Naive thymus-derived CD4-positive, alpha-beta T cell (primary cell): ENCODE measurements at regions not wholly inside any gene's neighbourhood (a gene's known extent, or its start where the extent isn't known, plus 50 kb on each side); places are given as distances from the start of the nearest gene placed in this dataset.

Experiments
- ATAC-seq: fragments of 150-1000 bp; cut with Tn5 transposase; 2 replicates; pipeline ENCODE4 v1.10.0; 2021; ENCODE audit warnings: mild to moderate bottlenecking, moderate library complexity
- CTCF ChIA-PET: fragments of 350-600 bp; sonication (Branson Sonifier 250); formaldehyde crosslinking; loops from one replicate; lab custom pipeline; 2021; ENCODE audit warnings: antibody characterized with exemption; lab: Charles Lee
- POLR2A ChIA-PET: fragments of 350-600 bp; sonication (Branson Sonifier 250); formaldehyde crosslinking; loops from one replicate; lab custom pipeline; 2021; ENCODE audit warnings: antibody characterized with exemption, inconsistent platforms; lab: Charles Lee
- DNase-seq, 9 donors: peaks; one replicate each; pipeline versions ENCODE4 v3.0.0 to v3.0.0-alpha.2; 2020 to 2022; ENCODE audit warnings: mixed read lengths in 1 of 9
- H3K27ac ChIP-seq: one replicate; pipeline ENCODE4 v1.7.0; 2013; ENCODE audit warnings: mild to moderate bottlenecking, low read depth, low read length, moderate library complexity
- H3K27me3 ChIP-seq, 2 donors: one replicate each; pipeline ENCODE4 v1.7.0; 2013; ENCODE audit warnings: low read length in 2 of 2, mild to moderate bottlenecking in 2 of 2, moderate library complexity in 2 of 2; ENCODE audit not compliant: control insufficient read depth in 2 of 2, insufficient read depth in 2 of 2
- H3K36me3 ChIP-seq, 3 experiments: 1 replicate in 2 of 3; 2 replicates in 1 of 3; pipeline ENCODE4 v1.7.0; 2013; ENCODE audit warnings: low read length in 3 of 3, mild to moderate bottlenecking in 3 of 3, moderate library complexity in 1 of 3; ENCODE audit not compliant: insufficient read depth in 3 of 3, control insufficient read depth in 2 of 3
- H3K4me1 ChIP-seq, 2 donors: one replicate each; pipeline ENCODE4 v1.7.0; 2013; ENCODE audit warnings: low read length in 2 of 2, mild to moderate bottlenecking in 2 of 2, moderate library complexity in 1 of 2; ENCODE audit not compliant: control insufficient read depth in 2 of 2, insufficient read depth in 2 of 2
- H3K4me3 ChIP-seq: 2 replicates; pipeline ENCODE4 v1.7.0; 2013; ENCODE audit warnings: mild to moderate bottlenecking, low read length
- H3K9me3 ChIP-seq, 3 experiments: 1 replicate in 2 of 3; 2 replicates in 1 of 3; pipeline ENCODE4 v1.7.0; 2013; ENCODE audit warnings: low read length in 3 of 3; ENCODE audit not compliant: control insufficient read depth in 2 of 3
- H3K27ac Mint-ChIP-seq, 9 donors: one replicate each; pipeline ENCODE4 v1.8.0; 2020 to 2022; ENCODE audit warnings: mixed read lengths in 9 of 9, mild to moderate bottlenecking in 8 of 9, moderate library complexity in 5 of 9, inconsistent platforms in 2 of 9
- H3K27me3 Mint-ChIP-seq, 5 donors: one replicate each; pipeline ENCODE4 v1.8.0; 2021 to 2022; ENCODE audit warnings: mixed read lengths in 5 of 5, mild to moderate bottlenecking in 1 of 5
- H3K36me3 Mint-ChIP-seq, 5 donors: one replicate each; pipeline ENCODE4 v1.8.0; 2020 to 2022; ENCODE audit warnings: mixed read lengths in 5 of 5, mild to moderate bottlenecking in 3 of 5, inconsistent platforms in 1 of 5
- H3K4me1 Mint-ChIP-seq, 7 donors: one replicate each; pipeline ENCODE4 v1.8.0; 2020 to 2022; ENCODE audit warnings: mixed read lengths in 7 of 7, mild to moderate bottlenecking in 3 of 7, inconsistent platforms in 1 of 7
- H3K4me3 Mint-ChIP-seq, 10 donors: one replicate each; pipeline ENCODE4 v1.8.0; 2020 to 2022; ENCODE audit warnings: mild to moderate bottlenecking in 10 of 10, mixed read lengths in 10 of 10, moderate library complexity in 6 of 10, inconsistent platforms in 2 of 10
- H3K9me3 Mint-ChIP-seq, 11 donors: one replicate each; pipeline ENCODE4 v1.8.0; 2020 to 2022; ENCODE audit warnings: mixed read lengths in 11 of 11, mild to moderate bottlenecking in 4 of 11, inconsistent platforms in 1 of 11, moderate library complexity in 1 of 11
- intact Hi-C, 2 donors: fragments of 100-400 bp; cut with micrococcal nuclease; formaldehyde crosslinking; loops; one replicate each; pipeline ENCODE4 v1.15.1; 2023

DNA sequence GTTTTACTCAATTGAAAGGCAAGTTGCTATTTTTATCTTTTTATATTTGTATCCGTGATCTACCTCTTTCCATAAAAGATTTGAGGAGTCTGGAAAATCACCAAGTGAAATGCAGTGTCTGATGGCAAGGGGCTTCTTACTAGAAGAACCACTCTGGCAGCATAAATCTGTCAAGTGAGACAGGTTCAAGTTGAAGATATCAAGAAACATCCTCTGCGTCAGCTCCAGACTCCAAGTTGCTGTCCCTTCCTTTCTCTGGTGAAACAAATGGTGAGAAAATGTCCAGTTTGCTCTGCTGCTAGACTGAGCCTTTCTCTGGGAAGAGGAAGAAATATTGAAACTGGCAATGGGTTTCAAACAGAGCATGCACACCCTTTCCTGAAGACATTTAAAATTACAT, 411.2 kb downstream of the PLPP3 start:
- ATAC-seq: no peak
- no peak overlapping the region for H3K4me3 Mint-ChIP-seq

DNA sequence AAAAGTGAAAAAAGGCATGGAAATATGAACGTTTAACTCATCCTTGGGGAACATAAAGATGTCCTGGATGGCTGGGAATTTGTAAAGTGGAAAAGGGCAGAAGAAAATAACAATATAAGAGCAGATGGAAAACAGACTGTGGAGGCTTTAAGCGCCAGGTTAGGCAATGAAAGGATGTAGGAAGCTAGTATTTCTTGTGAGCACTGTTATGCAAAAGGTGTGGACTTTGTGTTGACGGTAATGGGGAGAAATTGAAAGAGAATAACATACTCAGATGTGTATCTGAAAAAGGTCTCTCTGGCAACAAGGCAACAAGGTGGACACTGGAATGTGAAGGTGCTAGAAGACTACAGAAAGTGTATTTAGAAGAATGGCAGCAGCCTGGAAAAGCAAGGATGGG, 411.8 kb downstream of the PLPP3 start:
- no peak overlapping the region for H3K4me3 ChIP-seq
- no peaks in the 10 kb centered on the region for H3K4me1 Mint-ChIP-seq

More for the DNA sequence above, 411.2 kb downstream of the PLPP3 start:
- Histone ChIP-seq H3K4me3 (no peak overlapping the region), H3K27me3 (no peaks in the 10 kb centered on the region), H3K9me3 (no peaks in the 10 kb centered on the region), H3K27ac (no peak overlapping the region), H3K4me1 (no peaks in the 10 kb centered on the region), H3K36me3 (no peaks in the 10 kb centered on the region)
- no peaks in the 10 kb centered on the region for H3K4me1 Mint-ChIP-seq
- ChIA-PET POLR2A (no interaction called here), CTCF (no interaction called here)
- peaks cover 0 to 11% (median 7%) of the 10 kb centered on the region in 5 donors for H3K27me3 Mint-ChIP-seq
- DNase-seq: no peak
- H3K27ac Mint-ChIP-seq: no peak overlapping the region
- intact Hi-C loops: no loop called here
- peaks cover 0 to 9% (median 0%) of the 10 kb centered on the region in 11 donors for H3K9me3 Mint-ChIP-seq
- peaks cover 0 to 5% (median 0%) of the 10 kb centered on the region in 5 donors for H3K36me3 Mint-ChIP-seq

DNA sequence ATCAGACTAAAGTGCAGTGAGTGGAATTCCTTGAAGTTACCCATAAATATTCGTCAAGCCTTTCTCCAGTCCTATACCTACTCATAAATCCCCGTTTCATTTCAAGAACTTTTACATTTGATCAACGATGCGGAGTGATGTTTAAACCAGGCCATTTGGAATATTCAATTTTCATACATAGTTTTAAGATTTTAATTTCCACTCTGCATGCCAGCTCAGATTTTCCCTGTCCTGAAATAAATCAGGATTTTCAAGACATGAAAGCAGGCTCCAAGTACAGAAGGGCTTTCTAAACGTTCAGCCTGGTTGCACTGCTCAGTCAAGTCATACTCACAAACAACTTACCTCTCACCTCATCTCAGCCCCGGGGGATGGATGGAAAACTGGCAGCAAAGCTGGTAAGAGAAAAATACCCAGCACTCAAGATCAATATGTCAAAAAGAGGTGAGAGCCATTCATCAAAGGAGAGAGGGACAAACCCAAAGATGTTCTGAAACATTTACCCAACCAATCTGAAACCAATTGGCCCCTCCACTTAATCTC, 418.5 kb downstream of the PLPP3 start:
- H3K4me3 Mint-ChIP-seq: no peak overlapping the region
- peaks cover 0 to 11% (median 0%) of the 10 kb centered on the region in 11 donors for H3K9me3 Mint-ChIP-seq
- Histone ChIP-seq H3K27ac (no peak overlapping the region), H3K36me3 (no peaks in the 10 kb centered on the region), H3K27me3 (no peaks in the 10 kb centered on the region), H3K4me1 (no peaks in the 10 kb centered on the region), H3K9me3 (no peaks in the 10 kb centered on the region), H3K4me3 (no peak overlapping the region)
- peaks cover 0 to under 1% (median 0%) of the 10 kb centered on the region in 5 donors for H3K36me3 Mint-ChIP-seq
- CTCF ChIA-PET: no interaction called here
- no peak for DNase-seq
- no peak overlapping the region for H3K27ac Mint-ChIP-seq
- POLR2A ChIA-PET: no interaction called here
- H3K27me3 Mint-ChIP-seq: peaks cover 0 to 13% (median 4%) of the 10 kb centered on the region in 5 donors
- H3K4me1 Mint-ChIP-seq: peaks cover 0 to 3% (median 0%) of the 10 kb centered on the region in 7 donors
- intact Hi-C loops: no loop called here
- no peak for ATAC-seq

More for the DNA sequence above, 411.8 kb downstream of the PLPP3 start:
- peaks cover 0 to 11% (median 7%) of the 10 kb centered on the region in 5 donors for H3K27me3 Mint-ChIP-seq
- Histone ChIP-seq H3K9me3 (no peaks in the 10 kb centered on the region), H3K27me3 (no peaks in the 10 kb centered on the region), H3K36me3 (no peaks in the 10 kb centered on the region), H3K4me1 (no peaks in the 10 kb centered on the region), H3K27ac (no peak overlapping the region)
- no peak overlapping the region for H3K27ac Mint-ChIP-seq
- ATAC-seq (no peak), DNase-seq (no peak)
- no peak overlapping the region for H3K4me3 Mint-ChIP-seq
- peaks cover 0 to 5% (median 0%) of the 10 kb centered on the region in 5 donors for H3K36me3 Mint-ChIP-seq
- peaks cover 0 to 9% (median 0%) of the 10 kb centered on the region in 11 donors for H3K9me3 Mint-ChIP-seq
- intact Hi-C loops: no loop called here
- CTCF ChIA-PET: no interaction called here
- POLR2A ChIA-PET: no interaction called here

DNA sequence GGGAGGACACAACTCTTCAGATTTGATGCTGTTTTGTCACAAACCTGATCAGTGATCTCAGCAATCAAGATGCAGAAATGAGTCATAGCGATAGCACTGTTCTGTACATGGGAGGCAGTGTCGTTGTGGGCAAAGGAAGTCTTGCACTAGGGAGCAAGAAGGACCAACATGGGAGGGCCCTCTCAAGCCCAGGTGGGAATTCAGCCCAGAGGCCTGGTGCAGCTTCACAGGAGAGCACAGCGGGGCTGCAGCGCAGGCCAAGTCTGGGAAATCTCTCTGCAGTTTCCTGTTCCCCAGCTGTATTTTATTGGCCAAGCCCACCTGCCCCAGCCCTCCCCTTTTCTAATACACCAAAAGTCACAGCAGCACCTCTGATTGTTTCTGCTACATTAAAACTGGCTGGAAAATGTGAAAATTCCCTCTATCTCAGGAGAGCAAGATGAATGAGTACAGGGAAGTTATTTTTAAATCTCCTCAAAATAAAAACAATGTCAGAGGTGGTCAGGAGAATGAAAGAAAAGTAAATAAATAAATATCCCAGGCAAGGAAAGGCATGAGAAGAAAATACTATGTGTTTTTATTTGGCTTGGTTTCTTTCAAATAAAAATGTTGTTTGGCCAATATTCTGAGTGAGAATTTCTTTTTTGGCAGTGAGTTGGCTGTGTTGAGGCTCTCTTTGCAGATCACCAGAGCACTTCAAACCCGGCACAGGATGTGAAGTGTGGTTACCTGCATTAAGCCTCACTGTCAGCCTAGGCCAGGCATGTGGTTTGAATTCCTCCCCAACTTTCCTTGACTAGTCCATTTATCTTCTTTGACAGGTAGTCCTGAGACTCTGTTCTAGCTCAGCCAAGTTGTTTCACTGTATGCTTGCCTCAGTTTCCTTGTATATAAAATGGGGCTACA, 422.1 kb downstream of the PLPP3 start:
- Mint-ChIP-seq H3K27me3 (peaks cover 0 to 8% (median 0%) of the 10 kb centered on the region in 5 donors), H3K36me3 (no peaks in the 10 kb centered on the region), H3K27ac (no peak overlapping the region), H3K9me3 (peaks cover 0 to 7% (median 0%) of the 10 kb centered on the region in 11 donors), H3K4me3 (no peak overlapping the region), H3K4me1 (peaks cover 0 to 3% (median 0%) of the 10 kb centered on the region in 7 donors)
- ChIA-PET CTCF (no interaction called here), POLR2A (no interaction called here)
- H3K4me1 ChIP-seq: no peaks in the 10 kb centered on the region
- intact Hi-C loops: no loop called here
- no peak overlapping the region for H3K27ac ChIP-seq
- no peaks in the 10 kb centered on the region for H3K36me3 ChIP-seq
- no peak for ATAC-seq
- H3K27me3 ChIP-seq: no peaks in the 10 kb centered on the region
- H3K4me3 ChIP-seq: no peak overlapping the region
- no peaks in the 10 kb centered on the region for H3K9me3 ChIP-seq
- DNase-seq: no peak

DNA sequence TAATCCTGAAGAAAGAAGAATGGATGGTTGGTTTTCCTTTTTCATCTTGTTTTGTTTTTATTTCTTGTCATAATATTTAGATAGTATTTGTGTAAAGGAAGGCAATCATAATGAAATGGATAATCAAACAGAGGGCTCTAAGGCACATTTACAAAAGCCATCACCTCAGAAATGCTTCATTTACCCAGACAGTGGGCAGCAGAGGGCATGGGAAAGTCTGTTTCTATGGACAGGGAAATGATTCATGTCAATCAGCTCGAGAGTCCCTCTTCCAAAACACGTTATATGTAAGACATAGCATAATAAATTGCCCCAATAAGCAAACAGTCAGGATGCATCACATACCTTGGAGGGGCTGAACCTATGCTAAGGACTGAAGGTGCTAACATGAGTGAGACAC, 426.1 kb downstream of the PLPP3 start:
- intact Hi-C loops: no loop called here
- Mint-ChIP-seq H3K36me3 (no peaks in the 10 kb centered on the region), H3K4me1 (peaks cover 0 to 2% (median 0%) of the 10 kb centered on the region in 7 donors), H3K4me3 (no peak overlapping the region), H3K27ac (no peak overlapping the region), H3K27me3 (peaks cover 0 to 4% (median 0%) of the 10 kb centered on the region in 5 donors), H3K9me3 (peaks cover 0 to 5% (median 0%) of the 10 kb centered on the region in 11 donors)
- Histone ChIP-seq H3K9me3 (no peaks in the 10 kb centered on the region), H3K4me3 (no peak overlapping the region), H3K27ac (no peak overlapping the region), H3K36me3 (no peaks in the 10 kb centered on the region), H3K27me3 (no peaks in the 10 kb centered on the region), H3K4me1 (no peaks in the 10 kb centered on the region)
- ChIA-PET POLR2A (no interaction called here), CTCF (no interaction called here)
- ATAC-seq (no peak), DNase-seq (no peak)

DNA sequence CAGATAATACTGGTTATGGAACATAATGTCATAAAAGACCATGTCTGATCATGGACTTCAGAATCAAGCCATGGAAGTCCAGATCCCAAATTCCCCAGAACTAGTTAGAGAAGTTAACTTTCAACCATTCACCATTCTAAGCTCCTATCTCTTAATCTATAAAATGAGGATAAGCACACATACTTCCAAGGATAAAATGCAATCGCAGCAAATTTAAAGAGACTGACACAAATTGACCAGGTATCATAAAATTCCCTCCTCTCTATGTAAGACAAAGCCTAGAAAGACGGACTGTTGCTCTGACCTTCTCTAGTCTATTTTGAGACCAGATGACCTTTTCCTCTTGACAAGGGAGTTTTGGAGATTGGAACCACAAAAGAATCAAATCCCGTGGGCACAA, 426.7 kb downstream of the PLPP3 start:
- POLR2A ChIA-PET: no interaction called here
- Mint-ChIP-seq H3K27me3 (peaks cover 0 to 4% (median 0%) of the 10 kb centered on the region in 5 donors), H3K4me3 (no peak overlapping the region), H3K27ac (no peak overlapping the region), H3K36me3 (no peaks in the 10 kb centered on the region), H3K9me3 (peaks cover 0 to 5% (median 0%) of the 10 kb centered on the region in 11 donors), H3K4me1 (no peaks in the 10 kb centered on the region)
- H3K4me1 ChIP-seq: no peaks in the 10 kb centered on the region
- CTCF ChIA-PET: no interaction called here
- DNase-seq (no peak), ATAC-seq (no peak)
- no peaks in the 10 kb centered on the region for H3K27me3 ChIP-seq
- H3K36me3 ChIP-seq: no peaks in the 10 kb centered on the region
- H3K27ac ChIP-seq: no peak overlapping the region
- no peak overlapping the region for H3K4me3 ChIP-seq
- intact Hi-C loops: no loop called here
- no peaks in the 10 kb centered on the region for H3K9me3 ChIP-seq
